ENCODE measurements at regions not wholly inside any gene's neighbourhood (a gene's known extent, or its start where the extent isn't known, plus 50 kb on each side); places are given as distances from the start of the nearest gene placed in this dataset.

GRCh38 chr2:8478471-8478793 lies 203.4 kb upstream of the ID2 start:
- Histone ChIP-seq H3K4me3 (no peak overlapping the region), H3K27ac (no peak overlapping the region), H3K27me3 (no peaks in the 10 kb centered on the region), H3K4me1 (no peaks in the 10 kb centered on the region), H3K9me3 (no peaks in the 10 kb centered on the region), H3K36me3 (no peaks in the 10 kb centered on the region)
- intact Hi-C loops (cut with DNase I; ENCODE audit: low total_unique reads): no loop called here
- DNase-seq (no peak), ATAC-seq (no peak)
- TF ChIP-seq POLR2A (IDR thresholded peaks at IDR 0.05) (no peak), CTCF (IDR thresholded peaks at IDR 0.05 in 4 of 5, conservative IDR thresholded peaks at IDR 0.05 in 1 of 5) (no peak)
- in situ Hi-C loops (cut with MboI; ENCODE audit: low sequenced_read_pairs in 4 of 4): no loop called here

DNA sequence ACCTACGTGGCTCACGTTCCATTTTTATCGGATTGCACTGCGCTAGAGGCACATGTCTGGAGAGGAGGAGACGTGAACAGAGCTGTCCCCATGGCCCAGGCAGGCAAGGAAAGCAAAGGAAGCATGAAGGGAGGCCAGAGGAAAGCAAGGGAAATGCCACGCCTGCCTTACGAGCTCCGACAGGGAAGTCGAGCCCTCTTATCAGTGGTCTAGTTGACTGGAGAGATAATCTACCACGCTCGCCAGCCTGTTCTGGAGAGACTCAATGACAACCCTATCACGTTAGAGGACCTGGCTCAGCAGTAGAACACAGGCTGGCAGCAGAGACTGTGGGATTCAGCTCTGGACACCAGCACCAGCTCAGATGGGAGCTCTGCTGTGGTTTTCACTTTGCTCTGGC lies 202.6 kb upstream of the ID2 start:
- no peaks in the 10 kb centered on the region for H3K4me1 ChIP-seq
- H3K4me3 ChIP-seq: no peak overlapping the region
- H3K27ac ChIP-seq: no peak overlapping the region
- H3K9me3 ChIP-seq: no peaks in the 10 kb centered on the region
- H3K27me3 ChIP-seq: no peaks in the 10 kb centered on the region
- intact Hi-C loops (cut with DNase I; ENCODE audit: low total_unique reads): no loop called here
- ATAC-seq (no peak), DNase-seq (no peak)
- no peaks in the 10 kb centered on the region for H3K36me3 ChIP-seq
- TF ChIP-seq POLR2A (IDR thresholded peaks at IDR 0.05) (no peak), CTCF (IDR thresholded peaks at IDR 0.05 in 4 of 5, conservative IDR thresholded peaks at IDR 0.05 in 1 of 5) (no peak)
- in situ Hi-C loops (cut with MboI; ENCODE audit: low sequenced_read_pairs in 4 of 4): no loop called here

DNA sequence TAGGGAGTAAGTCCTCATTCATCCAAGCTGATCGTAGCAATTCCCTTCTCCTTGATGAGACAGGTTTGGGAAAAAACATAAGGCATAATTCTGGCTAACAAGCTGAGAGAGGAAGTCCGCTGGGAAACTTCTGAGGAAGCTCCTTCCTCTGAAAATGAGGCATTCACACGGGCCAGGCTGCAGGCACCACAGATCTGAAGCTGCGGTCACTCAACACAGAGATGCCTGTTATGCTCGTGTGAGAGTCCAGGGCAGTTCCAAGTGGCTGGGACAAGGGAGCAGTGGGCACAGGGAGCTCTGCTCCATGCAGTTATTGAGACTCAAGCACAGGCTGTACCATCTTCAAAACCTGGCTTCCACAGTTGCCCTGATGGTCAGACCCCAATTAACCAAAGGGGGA lies 200.9 kb upstream of the ID2 start:
- TF ChIP-seq CTCF (IDR thresholded peaks at IDR 0.05 in 4 of 5, conservative IDR thresholded peaks at IDR 0.05 in 1 of 5) (no peak), POLR2A (IDR thresholded peaks at IDR 0.05) (no peak)
- Histone ChIP-seq H3K36me3 (no peaks in the 10 kb centered on the region), H3K4me3 (no peak overlapping the region), H3K27me3 (no peaks in the 10 kb centered on the region), H3K9me3 (no peaks in the 10 kb centered on the region), H3K4me1 (no peaks in the 10 kb centered on the region), H3K27ac (no peak overlapping the region)
- ATAC-seq: no peak
- in situ Hi-C loops (cut with MboI; ENCODE audit: low sequenced_read_pairs in 4 of 4) (no loop called here), intact Hi-C loops (cut with DNase I; ENCODE audit: low total_unique reads) (no loop called here)
- no peak for DNase-seq

- Histone ChIP-seq H3K36me3 (no peaks in the 10 kb centered on the region), H3K4me1 (no peaks in the 10 kb centered on the region), H3K4me3 (no peak overlapping the region), H3K27ac (no peak overlapping the region), H3K27me3 (no peaks in the 10 kb centered on the region), H3K9me3 (no peaks in the 10 kb centered on the region)
- in situ Hi-C loops (cut with MboI; ENCODE audit: low sequenced_read_pairs in 4 of 4): no loop called here
- intact Hi-C loops (cut with DNase I; ENCODE audit: low total_unique reads): no loop called here
- no peak for DNase-seq
- TF ChIP-seq CTCF (IDR thresholded peaks at IDR 0.05 in 4 of 5, conservative IDR thresholded peaks at IDR 0.05 in 1 of 5) (no peak), POLR2A (IDR thresholded peaks at IDR 0.05) (no peak)
- no peak for ATAC-seq
Observed at GRCh38 chr2:8481463-8482009, 200.3 kb upstream of the ID2 start.

DNA sequence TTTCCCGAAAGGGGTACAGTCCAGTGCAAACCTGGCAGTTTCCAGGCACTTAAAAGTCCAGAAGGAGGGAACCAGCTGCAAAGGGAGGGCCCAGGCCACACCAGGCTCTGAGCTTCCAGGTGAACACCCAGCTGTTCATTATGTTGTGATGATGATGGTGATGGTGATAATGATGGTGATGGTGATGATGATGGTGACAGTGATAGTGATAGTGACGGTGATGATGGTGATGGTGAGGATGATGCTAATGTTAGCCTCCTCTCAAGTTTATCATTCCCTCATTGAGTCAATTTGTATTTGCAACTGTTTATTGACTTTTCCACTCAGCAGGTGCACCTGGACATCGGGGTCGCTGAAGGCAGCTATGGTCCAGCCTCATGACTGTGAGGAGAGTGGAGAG lies 199.4 kb upstream of the ID2 start:
- H3K4me3 ChIP-seq: no peak overlapping the region
- H3K4me1 ChIP-seq: peaks cover 0 to 3% of the 10 kb centered on the region in 2 donors
- no peak for ATAC-seq
- intact Hi-C loops (cut with DNase I; ENCODE audit: low total_unique reads) (no loop called here), in situ Hi-C loops (cut with MboI; ENCODE audit: low sequenced_read_pairs in 4 of 4) (no loop called here)
- no peaks in the 10 kb centered on the region for H3K27me3 ChIP-seq
- H3K9me3 ChIP-seq: no peaks in the 10 kb centered on the region
- no peaks in the 10 kb centered on the region for H3K36me3 ChIP-seq
- H3K27ac ChIP-seq: no peak overlapping the region
- TF ChIP-seq CTCF (IDR thresholded peaks at IDR 0.05 in 4 of 5, conservative IDR thresholded peaks at IDR 0.05 in 1 of 5): no peak
- no peak for TF ChIP-seq POLR2A (IDR thresholded peaks at IDR 0.05)
- DNase-seq: no peak
